GM19023 (cell line): ENCODE measurements at regions not wholly inside any gene's neighbourhood (a gene's known extent, or its start where the extent isn't known, plus 50 kb on each side); places are given as distances from the start of the nearest gene placed in this dataset.

Experiments used
- ATAC-seq: cut with Tn5 transposase; IDR thresholded peaks from one replicate; pipeline ENCODE4 v1.9.1; 2021; ENCODE audit warnings: mild to moderate bottlenecking, moderate library complexity; ENCODE audit not compliant: unreplicated experiment

GRCh38 chr18:45413180-45413836 is 202.0 kb upstream of the SLC14A2 start:
- no peak for ATAC-seq

- no peak for ATAC-seq
Observed at GRCh38 chr18:45415614-45416013, 199.7 kb upstream of the SLC14A2 start.

- ATAC-seq: no peak
Observed at GRCh38 chr18:45416168-45416567, 199.1 kb upstream of the SLC14A2 start.

GRCh38 chr18:45417392-45417791 is 197.9 kb upstream of the SLC14A2 start:
- ATAC-seq: no peak

GRCh38 chr18:45423659-45424058 is 191.6 kb upstream of the SLC14A2 start:
- no peak for ATAC-seq

- ATAC-seq: no peak
Observed at GRCh38 chr18:45430041-45430440, 185.2 kb upstream of the SLC14A2 start.

GRCh38 chr18:45435810-45436209 is 179.5 kb upstream of the SLC14A2 start:
- ATAC-seq: no peak

- no peak for ATAC-seq
Observed at GRCh38 chr18:45437366-45437765, 177.9 kb upstream of the SLC14A2 start.

GRCh38 chr18:45439851-45440645 is 175.2 kb upstream of the SLC14A2 start:
- ATAC-seq: no peak

GRCh38 chr18:45441110-45441847 is 174.0 kb upstream of the SLC14A2 start:
- no peak for ATAC-seq

- ATAC-seq: no peak
Observed at GRCh38 chr18:45444040-45444439, 171.2 kb upstream of the SLC14A2 start.

GRCh38 chr18:45447355-45448265 is 167.7 kb upstream of the SLC14A2 start:
- no peak for ATAC-seq

- ATAC-seq: no peak
Observed at GRCh38 chr18:45448871-45449270, 166.4 kb upstream of the SLC14A2 start.

GRCh38 chr18:45449418-45450227 is 165.7 kb upstream of the SLC14A2 start:
- no peak for ATAC-seq

- no peak for ATAC-seq
Observed at GRCh38 chr18:45456090-45457021, 158.9 kb upstream of the SLC14A2 start.

GRCh38 chr18:45458033-45458432 is 157.2 kb upstream of the SLC14A2 start:
- ATAC-seq: no peak

GRCh38 chr18:45462179-45462578 is 153.1 kb upstream of the SLC14A2 start:
- no peak for ATAC-seq

- ATAC-seq: no peak
Observed at GRCh38 chr18:45463451-45463850, 151.8 kb upstream of the SLC14A2 start.

- ATAC-seq: no peak
Observed at GRCh38 chr18:45464619-45465018, 150.7 kb upstream of the SLC14A2 start.
